Right atrium auricular region (tissue), 2 donors: ENCODE measurements at regions not wholly inside any gene's neighbourhood (a gene's known extent, or its start where the extent isn't known, plus 50 kb on each side); places are given as distances from the start of the nearest gene placed in this dataset.

ENCODE experiments used
- DNase-seq: peaks from one replicate; pipeline ENCODE4 v3.0.0-alpha.2; 2019; ENCODE audit warnings: low spot score
- H3K27ac ChIP-seq, 2 donors: fragments of 200-600 bp; sonication (generic); 1 replicate in 1 of 2; 2 replicates in 1 of 2; pipeline ENCODE4 v1.5.1; 2016 to 2019
- H3K27me3 ChIP-seq, 2 donors: fragments of 200-600 bp; sonication (generic); one replicate each; pipeline versions ENCODE4 v1.5.1 to v1.6.0; 2017 to 2019
- H3K36me3 ChIP-seq: fragments of 200-600 bp; sonication (generic); one replicate; pipeline ENCODE4 v1.5.1; 2016
- H3K4me1 ChIP-seq, 2 donors: fragments of 200-600 bp; sonication (generic); one replicate each; pipeline versions ENCODE4 v1.5.1 to v1.6.0; 2017 to 2019
- H3K4me3 ChIP-seq, 2 donors: fragments of 200-600 bp; sonication (generic); 1 replicate in 1 of 2; 2 replicates in 1 of 2; pipeline ENCODE4 v1.5.1; 2017 to 2019; ENCODE audit warnings: mild to moderate bottlenecking in 1 of 2, moderate library complexity in 1 of 2
- H3K9me3 ChIP-seq, 2 donors: fragments of 200-600 bp; sonication (generic); one replicate each; pipeline ENCODE4 v1.5.1; 2019
- TF ChIP-seq, protein P1 (sequence below), 2 donors: fragments of 200-600 bp; sonication (generic); IDR thresholded peaks; one replicate each; pipeline ENCODE4 v1.5.1; 2019; ENCODE audit warnings: antibody characterized with exemption in 2 of 2

DNA sequence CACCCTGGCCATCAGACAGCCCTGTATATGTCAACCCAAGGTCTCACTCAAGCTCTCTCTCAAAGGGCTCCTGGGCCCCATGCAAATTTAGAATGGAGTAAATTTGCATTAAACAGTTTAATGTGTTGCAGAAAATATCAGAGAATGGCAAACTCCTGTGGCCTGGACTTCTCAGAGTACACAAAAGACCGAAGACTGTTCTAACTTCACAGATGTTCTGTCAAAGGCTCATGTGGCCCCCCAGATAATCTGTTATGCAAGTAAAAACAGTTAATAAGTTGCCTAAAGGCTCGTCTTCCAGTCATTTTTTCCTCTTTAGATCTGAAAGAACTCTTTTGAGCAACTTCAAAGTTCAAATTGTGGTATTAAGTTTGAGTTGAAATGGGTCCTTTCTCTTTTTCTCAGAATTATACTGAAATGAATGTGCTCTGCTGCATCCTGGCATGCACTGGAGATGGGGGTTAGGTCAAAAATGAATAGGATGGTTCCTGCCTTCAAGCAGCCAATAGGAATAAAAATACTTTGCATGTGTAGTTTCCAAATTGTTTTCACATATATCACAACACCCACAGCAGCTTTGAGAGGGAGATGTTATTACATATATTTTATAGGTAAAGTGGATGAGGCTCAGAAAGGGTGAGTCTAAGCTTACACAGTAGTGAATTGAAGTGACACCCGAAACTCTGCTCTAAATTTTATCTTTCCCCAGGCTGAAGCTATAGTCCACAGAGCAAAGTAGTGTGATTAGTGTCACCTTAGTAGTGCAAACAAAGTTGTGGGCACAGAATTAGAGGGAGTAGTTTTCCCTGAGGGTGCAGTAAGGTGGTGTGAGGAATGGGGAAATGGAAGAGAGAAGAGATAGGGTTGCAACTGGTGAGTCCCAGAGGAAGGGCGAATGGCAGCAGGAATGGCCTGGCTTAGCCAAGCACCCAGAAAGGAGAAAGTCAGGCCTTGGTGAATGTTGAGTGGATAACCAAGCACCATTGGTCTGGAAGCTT, 205.0 kb upstream of the RFC3 start:
- Histone ChIP-seq H3K4me3 (no peak overlapping the region), H3K36me3 (no peaks in the 10 kb centered on the region), H3K27me3 (no peaks in the 10 kb centered on the region), H3K4me1 (peaks cover 0 to 31% of the 10 kb centered on the region in 2 donors), H3K27ac (no peak overlapping the region), H3K9me3 (no peaks in the 10 kb centered on the region)
- no peak for DNase-seq
- TF ChIP-seq, protein P1, sequence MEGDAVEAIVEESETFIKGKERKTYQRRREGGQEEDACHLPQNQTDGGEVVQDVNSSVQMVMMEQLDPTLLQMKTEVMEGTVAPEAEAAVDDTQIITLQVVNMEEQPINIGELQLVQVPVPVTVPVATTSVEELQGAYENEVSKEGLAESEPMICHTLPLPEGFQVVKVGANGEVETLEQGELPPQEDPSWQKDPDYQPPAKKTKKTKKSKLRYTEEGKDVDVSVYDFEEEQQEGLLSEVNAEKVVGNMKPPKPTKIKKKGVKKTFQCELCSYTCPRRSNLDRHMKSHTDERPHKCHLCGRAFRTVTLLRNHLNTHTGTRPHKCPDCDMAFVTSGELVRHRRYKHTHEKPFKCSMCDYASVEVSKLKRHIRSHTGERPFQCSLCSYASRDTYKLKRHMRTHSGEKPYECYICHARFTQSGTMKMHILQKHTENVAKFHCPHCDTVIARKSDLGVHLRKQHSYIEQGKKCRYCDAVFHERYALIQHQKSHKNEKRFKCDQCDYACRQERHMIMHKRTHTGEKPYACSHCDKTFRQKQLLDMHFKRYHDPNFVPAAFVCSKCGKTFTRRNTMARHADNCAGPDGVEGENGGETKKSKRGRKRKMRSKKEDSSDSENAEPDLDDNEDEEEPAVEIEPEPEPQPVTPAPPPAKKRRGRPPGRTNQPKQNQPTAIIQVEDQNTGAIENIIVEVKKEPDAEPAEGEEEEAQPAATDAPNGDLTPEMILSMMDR (IDR thresholded peaks at IDR 0.05), result no peak

DNA sequence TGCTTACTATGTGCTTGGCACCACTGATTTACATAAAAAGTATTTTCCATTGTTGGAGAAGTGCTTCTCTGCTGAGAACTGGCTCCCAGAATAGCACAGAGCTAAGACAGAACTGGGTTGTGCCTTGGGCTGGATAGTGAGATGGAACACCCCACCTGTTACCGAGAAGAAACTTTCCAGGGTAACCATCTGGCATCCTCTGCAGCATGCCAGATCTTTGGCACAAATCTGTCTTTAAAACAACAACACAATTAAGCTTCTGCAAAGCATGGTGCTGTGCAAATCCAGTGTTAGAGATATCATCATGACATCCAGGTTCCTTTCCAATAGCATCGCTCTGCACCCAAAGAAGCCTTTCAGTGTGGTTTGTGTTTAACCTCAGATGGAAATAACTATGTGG, 202.5 kb upstream of the RFC3 start:
- no peaks in the 10 kb centered on the region for H3K9me3 ChIP-seq
- H3K4me1 ChIP-seq, result peaks cover 0 to 25% of the 10 kb centered on the region in 2 donors
- H3K27ac ChIP-seq, result no peak overlapping the region
- H3K4me3 ChIP-seq, result no peak overlapping the region
- no peak for DNase-seq
- H3K36me3 ChIP-seq, result no peaks in the 10 kb centered on the region
- no peaks in the 10 kb centered on the region for H3K27me3 ChIP-seq
- TF ChIP-seq, protein P1 (IDR thresholded peaks at IDR 0.05), result no peak

DNA sequence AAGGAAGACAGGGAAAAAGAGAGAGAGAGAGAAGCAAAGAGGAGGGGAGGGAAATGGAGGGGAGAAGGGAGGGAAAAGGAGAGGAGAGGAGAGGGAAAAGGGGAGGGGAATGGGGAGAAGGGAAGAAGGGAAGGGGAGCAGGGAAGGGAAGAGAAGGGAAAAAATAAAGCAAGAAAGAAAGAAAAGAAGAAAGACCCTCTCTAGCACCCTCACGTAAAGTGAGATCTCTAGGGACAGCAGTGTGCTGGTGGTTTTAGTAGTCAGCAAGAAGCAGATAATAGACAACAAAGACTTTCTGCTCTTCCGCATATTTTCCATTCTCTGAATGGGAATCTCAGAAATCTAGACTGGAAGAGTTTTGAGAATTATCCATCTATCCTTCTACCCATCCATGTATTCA, 201.8 kb upstream of the RFC3 start:
- H3K9me3 ChIP-seq, result no peaks in the 10 kb centered on the region
- peaks cover 0 to 18% of the 10 kb centered on the region in 2 donors for H3K4me1 ChIP-seq
- no peak overlapping the region for H3K4me3 ChIP-seq
- H3K27me3 ChIP-seq, result no peaks in the 10 kb centered on the region
- TF ChIP-seq, protein P1 (IDR thresholded peaks at IDR 0.05), result no peak
- H3K36me3 ChIP-seq, result no peaks in the 10 kb centered on the region
- no peak overlapping the region for H3K27ac ChIP-seq
- no peak for DNase-seq

DNA sequence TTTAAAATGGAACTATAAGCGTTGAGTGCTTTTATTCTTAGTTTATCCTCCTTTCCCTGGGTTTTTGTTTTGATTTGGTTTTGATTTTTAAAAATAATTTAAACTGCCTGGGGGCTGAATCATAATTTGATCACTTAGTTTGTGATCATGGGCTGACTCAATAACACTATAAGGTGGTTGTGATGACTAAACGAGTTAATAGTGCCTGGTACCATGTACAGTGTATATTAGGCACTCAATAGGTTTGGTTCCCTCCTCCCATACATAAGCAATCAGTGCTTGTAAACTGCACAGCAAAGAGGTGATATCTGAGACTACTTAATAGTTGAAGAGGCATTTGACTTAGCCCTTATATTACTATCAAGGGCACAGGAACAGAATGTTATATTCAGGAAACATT, 200.9 kb upstream of the RFC3 start:
- H3K27ac ChIP-seq, result no peak overlapping the region
- no peaks in the 10 kb centered on the region for H3K9me3 ChIP-seq
- no peaks in the 10 kb centered on the region for H3K36me3 ChIP-seq
- no peak overlapping the region for H3K4me3 ChIP-seq
- no peaks in the 10 kb centered on the region for H3K27me3 ChIP-seq
- peaks cover 0 to 9% of the 10 kb centered on the region in 2 donors for H3K4me1 ChIP-seq
- TF ChIP-seq, protein P1 (IDR thresholded peaks at IDR 0.05), result no peak
- no peak for DNase-seq

DNA sequence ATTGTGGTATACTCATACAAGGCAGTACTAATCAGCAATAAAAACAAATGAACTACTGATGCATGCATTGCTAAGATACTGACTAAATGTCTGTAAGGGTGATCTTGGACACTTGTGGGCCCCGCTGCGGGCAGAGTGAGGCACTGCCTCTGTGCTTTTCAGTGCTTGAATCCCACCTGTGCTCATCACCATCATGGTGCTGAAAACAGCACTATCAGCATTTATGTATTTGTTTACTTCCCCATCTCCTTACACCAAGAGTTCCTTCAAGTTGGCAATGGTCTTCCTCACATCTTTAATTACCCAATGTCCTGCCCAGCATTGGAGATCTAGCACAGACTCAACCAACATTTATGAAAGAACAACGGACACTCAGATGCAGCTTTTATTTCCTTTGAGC, 193.7 kb upstream of the RFC3 start:
- no peak for DNase-seq
- no peaks in the 10 kb centered on the region for H3K27me3 ChIP-seq
- no peak overlapping the region for H3K4me3 ChIP-seq
- H3K27ac ChIP-seq, result no peak overlapping the region
- TF ChIP-seq, protein P1 (IDR thresholded peaks at IDR 0.05), result no peak
- H3K36me3 ChIP-seq, result no peaks in the 10 kb centered on the region
- no peaks in the 10 kb centered on the region for H3K4me1 ChIP-seq
- H3K9me3 ChIP-seq, result no peaks in the 10 kb centered on the region
